ENCODE measurements at regions not wholly inside any gene's neighbourhood (a gene's known extent, or its start where the extent isn't known, plus 50 kb on each side); places are given as distances from the start of the nearest gene placed in this dataset.
A peak's percentile ranks its signal among the peaks of the same experiment; 100 is the strongest.
"Not testable (repeated sequence)": the region's sequence is repeated elsewhere in the genome, so short reads cannot be mapped to it uniquely, and the experiment has no call there.

GRCh38 chr3:166864473-166865467, 515.3 kb downstream of the ZBBX start:
- DNase-seq (ENCODE audit: low read depth, low spot score) = no peak
- in situ Hi-C loops (cut with HindIII; ENCODE audit: low sequenced_read_pairs) = no loop called here
- no peak for TF ChIP-seq CTCF (IDR thresholded peaks at IDR 0.05; ENCODE audit: low read depth, low read length)
- no peak overlapping the region for H3K4me3 ChIP-seq (ENCODE audit: low read depth, low read length)

DNA sequence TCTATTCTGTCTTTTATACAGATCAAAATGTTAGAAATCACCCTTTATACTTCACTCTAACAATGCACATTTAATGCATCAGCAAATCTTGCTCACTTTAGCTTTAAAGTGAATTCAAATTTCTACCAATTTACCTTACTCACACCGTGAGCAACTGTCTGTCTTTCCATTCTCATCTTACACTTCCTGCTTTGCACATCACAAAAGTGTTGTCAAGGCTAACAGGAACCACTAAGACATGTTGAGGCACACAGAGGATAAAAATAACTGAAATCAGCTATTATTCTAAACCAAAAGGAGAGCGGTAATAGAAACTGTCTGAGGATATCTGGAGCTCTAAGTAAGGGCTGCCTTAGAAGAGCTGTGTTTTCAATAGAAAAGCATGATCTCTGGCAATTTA, 519.9 kb downstream of the ZBBX start:
- DNase-seq (ENCODE audit: low read depth, low spot score) = no peak
- H3K4me3 ChIP-seq (ENCODE audit: low read depth, low read length) = no peak overlapping the region
- in situ Hi-C loops (cut with HindIII; ENCODE audit: low sequenced_read_pairs) = no loop called here
- TF ChIP-seq CTCF (IDR thresholded peaks at IDR 0.05; ENCODE audit: low read depth, low read length) = no peak

DNA sequence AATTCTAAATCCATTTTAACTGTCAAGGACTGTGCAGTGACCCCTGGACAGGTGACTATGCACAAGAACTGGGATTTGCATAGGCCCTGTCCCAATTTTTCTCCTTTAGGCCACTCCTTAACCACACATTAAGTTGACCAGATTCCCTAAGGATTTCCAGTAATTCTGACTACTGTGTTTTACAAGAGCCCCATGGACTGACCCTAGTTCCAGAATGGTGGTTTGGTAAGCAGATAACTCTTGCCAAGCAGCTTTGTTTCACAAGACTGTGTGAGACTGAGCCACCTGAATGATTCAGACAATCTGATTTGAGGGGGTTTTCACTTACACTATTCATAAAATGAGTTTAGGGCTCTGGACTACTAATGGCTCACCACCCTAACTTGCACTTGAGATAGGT, 535.8 kb downstream of the ZBBX start:
- no peak for TF ChIP-seq CTCF (IDR thresholded peaks at IDR 0.05; ENCODE audit: low read depth, low read length)
- DNase-seq (ENCODE audit: low read depth, low spot score) = no peak
- no peak overlapping the region for H3K4me3 ChIP-seq (ENCODE audit: low read depth, low read length)
- in situ Hi-C loops (cut with HindIII; ENCODE audit: low sequenced_read_pairs) = no loop called here

- DNase-seq (ENCODE audit: low read depth, low spot score); in situ Hi-C loops (cut with HindIII; ENCODE audit: low sequenced_read_pairs): not testable (repeated sequence)
These were observed 537.3 kb downstream of the ZBBX start for GRCh38 chr3:166842784-166843183.

GRCh38 chr3:166837535-166837934, 542.6 kb downstream of the ZBBX start:
- in situ Hi-C loops (cut with HindIII; ENCODE audit: low sequenced_read_pairs) = no loop called here
- peak; percentile 7 for DNase-seq (ENCODE audit: low read depth, low spot score)
- no peak overlapping the region for H3K4me3 ChIP-seq (ENCODE audit: low read depth, low read length)
- peak; percentile 37 for TF ChIP-seq CTCF (IDR thresholded peaks at IDR 0.05; ENCODE audit: low read depth, low read length)

More at GRCh38 chr3:166842784-166843183, 537.3 kb downstream of the ZBBX start:
- H3K4me3 ChIP-seq (ENCODE audit: low read depth, low read length) = not testable (repeated sequence)

GRCh38 chr3:166836836-166837235, 543.3 kb downstream of the ZBBX start:
- in situ Hi-C loops (cut with HindIII; ENCODE audit: low sequenced_read_pairs) = no loop called here
- TF ChIP-seq CTCF (IDR thresholded peaks at IDR 0.05; ENCODE audit: low read depth, low read length) = no peak
- H3K4me3 ChIP-seq (ENCODE audit: low read depth, low read length) = no peak overlapping the region
- no peak for DNase-seq (ENCODE audit: low read depth, low spot score)

DNA sequence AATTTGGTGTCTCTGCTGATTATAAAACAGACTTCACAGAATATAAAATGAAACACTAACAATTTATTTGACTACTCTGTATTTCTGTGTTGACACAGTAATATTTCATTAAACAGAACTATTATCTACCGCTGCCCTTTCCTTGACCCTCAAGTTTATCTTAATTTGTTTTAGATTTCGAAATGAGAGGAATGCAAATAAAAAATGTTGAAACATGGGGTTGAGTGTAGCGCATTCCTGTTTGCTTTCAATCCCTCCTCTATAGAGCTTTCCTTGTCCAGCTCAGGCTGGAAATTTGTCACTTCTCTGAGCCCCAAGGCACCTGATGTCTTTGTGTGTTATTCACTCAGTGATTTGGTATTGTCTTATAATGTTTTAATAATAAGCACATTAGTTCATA, 550.2 kb downstream of the ZBBX start:
- H3K4me3 ChIP-seq (ENCODE audit: low read depth, low read length) = no peak overlapping the region
- in situ Hi-C loops (cut with HindIII; ENCODE audit: low sequenced_read_pairs) = no loop called here
- no peak for DNase-seq (ENCODE audit: low read depth, low spot score)
- no peak for TF ChIP-seq CTCF (IDR thresholded peaks at IDR 0.05; ENCODE audit: low read depth, low read length)

Measured in astrocyte of the spinal cord (primary cell).